HG02870 (cell line): ENCODE measurements at regions not wholly inside any gene's neighbourhood (a gene's known extent, or its start where the extent isn't known, plus 50 kb on each side); places are given as distances from the start of the nearest gene placed in this dataset.

ENCODE experiments used
- ATAC-seq: cut with Tn5 transposase; IDR thresholded peaks from one replicate; pipeline ENCODE4 v1.9.1; 2021; ENCODE audit warnings: mild to moderate bottlenecking, moderate library complexity; ENCODE audit not compliant: unreplicated experiment

DNA sequence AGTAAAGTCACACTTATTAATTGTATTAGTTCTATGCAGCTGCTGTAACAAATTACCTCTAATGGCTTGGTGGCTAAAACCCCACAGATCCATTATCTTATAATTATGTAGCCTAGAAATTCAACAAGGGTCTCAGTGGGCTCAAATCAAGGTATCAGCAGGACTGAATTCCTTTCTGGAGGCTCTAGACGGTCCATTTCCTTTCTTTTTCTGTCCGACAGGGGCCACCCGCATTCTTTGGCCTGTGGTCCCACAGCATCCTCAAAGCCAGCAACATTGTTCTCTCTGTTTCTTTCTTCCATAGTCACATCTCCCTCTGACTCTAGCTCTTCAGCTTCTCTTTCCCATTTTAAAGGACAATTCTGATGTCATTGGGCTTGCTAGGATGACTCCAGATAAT, 276.3 kb upstream of the ZNF717 start:
- ATAC-seq, result no peak

DNA sequence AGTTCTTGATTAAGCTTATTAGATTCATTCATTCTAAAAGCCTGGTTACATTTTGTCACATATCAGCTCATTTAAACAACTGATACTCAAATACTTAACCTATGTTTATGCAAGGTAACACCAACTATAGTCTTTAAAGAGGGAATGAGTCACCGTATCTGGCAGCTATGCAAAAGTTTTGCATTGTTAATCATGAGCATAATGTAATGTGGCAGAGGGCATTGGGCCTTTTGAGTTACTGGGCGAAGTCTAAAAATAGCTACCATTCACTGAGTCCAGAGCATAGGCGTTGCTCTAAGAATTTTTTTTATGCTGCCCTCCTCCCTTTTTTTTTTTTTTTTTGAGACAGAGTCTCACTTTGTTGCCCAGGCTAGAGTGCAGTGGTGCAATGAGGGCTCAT, 277.7 kb upstream of the ZNF717 start:
- ATAC-seq, result no peak

- ATAC-seq, result no peak
Observed at GRCh38 chr3:76063811-76064210, 278.5 kb upstream of the ZNF717 start.

GRCh38 chr3:76065964-76066363, 280.6 kb upstream of the ZNF717 start:
- ATAC-seq, result no peak

DNA sequence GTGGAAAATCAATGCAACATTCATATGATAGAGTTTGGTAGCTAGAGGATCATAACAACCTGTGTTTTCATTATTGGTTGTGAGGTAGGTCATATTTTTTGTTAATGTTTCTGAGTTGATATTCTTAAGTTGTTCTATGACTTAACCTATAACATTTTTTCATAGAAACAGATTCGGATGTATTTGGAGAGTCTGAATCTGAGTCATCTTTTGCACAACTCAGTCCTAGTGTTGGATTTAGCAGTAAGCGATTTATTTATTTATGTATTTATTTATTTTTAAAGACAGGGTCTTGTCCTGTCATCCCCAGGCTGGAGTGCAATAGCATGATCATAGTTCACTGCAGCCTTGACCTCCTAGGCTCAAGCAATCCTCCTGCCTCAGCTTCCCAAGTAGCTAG, 292.8 kb upstream of the ZNF717 start:
- no peak for ATAC-seq

GRCh38 chr3:76083992-76084391, 298.6 kb upstream of the ZNF717 start:
- no peak for ATAC-seq

GRCh38 chr3:76096036-76096435, 310.7 kb upstream of the ZNF717 start:
- ATAC-seq, result no peak

GRCh38 chr3:76096836-76097588, 311.7 kb upstream of the ZNF717 start:
- ATAC-seq, result no peak

DNA sequence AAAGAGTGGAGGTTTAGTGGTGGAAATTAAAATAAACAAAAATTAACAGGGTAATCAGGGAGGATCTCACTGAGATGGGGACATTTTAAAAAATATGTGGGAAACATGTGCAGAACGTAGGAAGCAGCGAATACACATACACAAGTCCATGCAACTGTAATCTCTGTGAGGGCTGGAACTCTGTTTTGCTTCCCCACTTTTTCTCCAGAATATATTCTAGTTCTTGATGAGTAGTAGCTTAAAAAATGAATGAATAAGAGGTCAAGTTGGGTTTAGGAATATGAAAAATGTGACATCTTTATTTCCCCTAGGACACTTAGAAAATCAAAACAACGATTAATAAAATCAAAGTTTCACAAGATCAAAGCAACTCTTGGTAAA, 312.2 kb upstream of the ZNF717 start:
- ATAC-seq, result no peak

GRCh38 chr3:76099956-76100355, 314.6 kb upstream of the ZNF717 start:
- no peak for ATAC-seq

DNA sequence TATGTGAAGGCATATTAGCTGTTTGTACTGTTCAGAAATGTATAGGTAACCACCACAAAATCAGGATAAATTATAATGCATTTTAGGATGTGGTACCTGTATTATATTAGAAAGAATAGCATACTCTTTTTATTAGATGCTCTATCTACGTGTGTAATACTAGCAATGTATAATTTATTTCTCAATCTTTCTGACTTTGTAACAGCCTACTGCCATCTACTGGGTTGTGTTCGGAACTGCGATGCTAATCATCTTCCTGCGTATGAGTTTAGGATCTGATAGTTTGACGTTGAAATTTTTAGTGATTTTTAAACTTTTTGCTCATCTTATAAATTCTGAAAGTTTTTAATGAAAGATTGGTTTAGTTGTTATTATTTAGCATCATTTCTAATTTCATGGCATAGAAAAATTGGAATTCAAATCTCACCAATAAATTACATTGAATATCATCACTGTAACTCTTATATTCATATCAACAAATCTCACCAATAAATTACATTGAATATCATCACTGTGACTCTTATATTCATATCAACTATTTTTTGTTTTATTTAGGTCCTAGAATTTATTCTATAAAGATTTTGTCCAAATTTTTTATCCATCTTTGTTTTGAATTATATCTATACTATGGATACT, 322.7 kb upstream of the ZNF717 start:
- ATAC-seq, result peak; percentile 74

DNA sequence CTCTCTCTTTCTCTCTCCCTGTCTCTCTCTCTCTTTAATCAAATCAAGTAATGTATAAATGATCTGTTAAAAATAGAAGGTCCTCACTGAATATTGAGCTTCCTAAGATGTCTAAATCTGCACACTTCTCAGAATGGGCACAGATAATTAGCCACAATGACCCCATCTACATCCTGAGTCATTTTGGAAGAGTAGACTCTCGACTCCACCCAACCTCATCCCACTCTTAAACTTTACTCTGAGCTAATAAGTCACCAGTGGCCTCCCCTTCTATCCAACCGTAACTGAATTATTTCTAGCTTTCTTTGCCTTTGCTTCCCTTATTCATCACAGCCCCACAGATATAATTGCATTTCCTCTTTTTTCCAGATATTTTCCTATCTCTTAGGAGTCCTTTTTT, 326.5 kb upstream of the ZNF717 start:
- no peak for ATAC-seq

- no peak for ATAC-seq
Observed at GRCh38 chr3:76122007-76122406, 336.7 kb upstream of the ZNF717 start.

DNA sequence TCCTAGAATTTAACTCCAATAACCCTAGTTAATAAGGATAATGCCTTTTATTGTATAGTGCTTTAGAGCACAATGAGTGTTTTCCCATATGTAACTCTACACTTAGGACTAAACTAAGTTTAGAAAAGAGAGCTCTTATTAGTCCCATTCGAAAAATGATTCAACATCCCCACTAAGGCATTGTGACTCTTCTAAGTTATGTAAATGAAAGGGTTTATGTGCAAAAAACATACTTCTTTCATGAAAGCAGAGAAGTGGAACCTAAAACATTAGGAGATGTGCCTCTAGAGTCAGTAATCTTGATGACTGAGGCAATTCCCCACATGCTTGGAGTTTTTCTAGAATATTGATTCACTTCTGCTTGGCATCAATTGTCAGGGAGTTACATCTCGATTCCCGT, 344.1 kb upstream of the ZNF717 start:
- no peak for ATAC-seq

DNA sequence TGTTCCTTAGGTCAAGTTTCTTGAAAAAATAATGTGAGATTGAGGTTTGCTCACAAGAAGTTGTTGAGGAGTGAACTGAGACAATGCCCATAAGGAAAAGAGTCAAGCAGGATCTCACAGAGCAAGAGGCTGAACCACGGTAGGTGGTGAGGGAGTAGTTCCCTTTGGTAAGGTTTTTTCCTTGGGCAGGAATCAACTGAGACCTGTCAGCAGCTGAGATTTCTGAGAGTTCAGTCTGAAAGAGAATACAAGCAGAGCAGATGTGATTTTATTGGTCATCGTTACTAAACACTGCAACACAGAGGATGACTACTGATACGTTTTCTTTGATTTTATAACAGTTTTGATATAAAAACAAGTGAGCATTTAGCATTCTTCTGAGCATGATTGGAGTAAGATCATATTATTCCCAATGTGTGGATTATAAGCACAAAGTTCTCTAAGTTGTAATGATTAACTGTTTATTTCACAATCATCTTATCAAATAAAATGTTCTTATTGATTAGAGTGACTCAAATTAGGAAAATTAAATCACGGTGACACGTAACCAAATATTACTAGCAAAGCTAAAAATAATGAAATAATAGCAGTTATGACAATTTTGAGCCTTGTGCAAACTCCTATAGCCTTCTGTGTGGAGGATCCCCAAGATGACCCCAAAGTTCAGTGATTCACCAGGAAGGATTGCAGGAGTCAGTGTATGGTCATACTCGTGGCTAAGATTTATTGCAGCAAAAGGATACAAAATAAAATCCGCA, 346.2 kb upstream of the ZNF717 start:
- ATAC-seq, result no peak

- ATAC-seq, result no peak
Observed at GRCh38 chr3:76132154-76132470, 346.8 kb upstream of the ZNF717 start.

- ATAC-seq, result no peak
Observed at GRCh38 chr3:76134166-76134565, 348.8 kb upstream of the ZNF717 start.

DNA sequence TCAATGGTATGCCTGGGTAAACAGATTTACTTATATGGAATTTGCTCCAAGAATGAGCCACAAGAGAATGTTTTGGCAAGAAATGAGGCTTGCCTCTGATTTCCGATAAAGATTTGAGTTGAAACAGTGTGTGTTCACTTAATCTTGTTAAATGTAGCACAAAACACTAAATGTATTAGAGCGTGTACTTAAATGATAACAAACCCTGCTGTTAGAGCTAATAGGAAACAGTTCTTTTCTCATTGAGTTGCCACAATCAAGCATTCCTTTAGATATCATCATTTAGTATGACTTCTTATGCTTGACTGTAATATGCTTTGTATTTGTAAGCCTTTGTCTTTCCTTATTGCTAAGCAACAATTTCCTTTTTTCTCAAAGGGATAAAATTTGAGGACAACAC, 353.6 kb upstream of the ZNF717 start:
- ATAC-seq, result no peak

- no peak for ATAC-seq
Observed at GRCh38 chr3:76147846-76148245, 362.5 kb upstream of the ZNF717 start.

GRCh38 chr3:76152028-76152427, 366.7 kb upstream of the ZNF717 start:
- ATAC-seq, result no peak

DNA sequence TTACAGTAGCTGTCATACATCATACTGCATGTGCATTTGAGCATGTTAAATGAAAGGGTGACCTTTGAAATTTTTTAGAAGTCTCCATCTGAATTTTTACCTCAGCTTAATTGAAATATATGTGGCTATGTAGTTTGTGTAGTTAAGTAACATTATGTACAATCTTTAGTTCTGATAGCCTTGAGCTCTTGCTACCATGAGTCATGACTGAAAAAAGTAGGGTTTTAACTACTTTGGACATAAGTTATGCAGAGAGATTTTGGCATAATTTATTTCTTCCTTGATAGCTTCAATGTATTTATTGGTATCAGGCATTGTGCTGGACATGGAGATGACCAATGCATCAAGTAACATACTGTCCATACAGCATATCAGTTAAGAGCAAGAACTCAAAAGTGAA, 376.5 kb upstream of the ZNF717 start:
- no peak for ATAC-seq

GRCh38 chr3:76171647-76172046, 386.3 kb upstream of the ZNF717 start:
- ATAC-seq, result no peak
